ENCODE measurements at regions not wholly inside any gene's neighbourhood (a gene's known extent, or its start where the extent isn't known, plus 50 kb on each side); places are given as distances from the start of the nearest gene placed in this dataset.
A peak's percentile ranks its signal among the peaks of the same experiment; 100 is the strongest.

DNA sequence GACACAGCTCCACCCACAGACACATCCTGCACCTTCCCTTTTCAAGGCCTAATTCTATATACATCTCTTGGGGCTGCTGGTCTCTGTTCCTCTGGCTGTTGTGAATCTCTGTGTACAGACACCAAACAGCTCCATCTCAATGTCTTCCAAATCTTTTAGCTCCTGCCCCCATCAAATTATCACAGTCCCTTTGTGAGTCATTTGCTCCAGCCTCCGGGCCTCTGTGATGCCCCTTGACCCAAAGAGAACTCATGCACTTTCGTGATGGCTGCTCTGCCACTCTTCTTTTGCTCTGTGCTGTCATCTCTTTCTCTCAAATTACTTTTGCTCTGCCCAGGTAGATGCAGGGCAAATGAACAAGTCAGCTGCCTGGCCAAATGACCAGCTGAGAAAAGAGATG, 369.0 kb upstream of the CDIN1 start:
- no peak for DNase-seq

DNA sequence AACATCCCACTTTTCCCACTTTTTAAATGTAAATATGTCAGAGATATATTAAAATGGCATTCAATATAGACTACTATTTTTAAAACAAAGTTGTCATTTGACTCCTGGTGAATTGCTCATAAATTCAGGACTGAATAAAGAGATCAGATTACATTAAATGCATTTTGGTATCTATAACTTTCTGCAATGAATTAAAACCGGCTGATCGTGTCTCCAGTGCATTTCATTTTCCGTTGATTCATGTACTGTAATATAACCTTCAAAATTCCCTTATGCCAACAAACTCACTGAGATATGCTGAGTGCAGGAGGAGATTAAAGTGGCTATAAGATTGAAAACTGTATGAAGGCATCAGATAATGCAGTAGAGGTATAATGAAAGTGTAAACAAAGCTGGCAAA, 361.1 kb upstream of the CDIN1 start:
- no peak for DNase-seq

DNA sequence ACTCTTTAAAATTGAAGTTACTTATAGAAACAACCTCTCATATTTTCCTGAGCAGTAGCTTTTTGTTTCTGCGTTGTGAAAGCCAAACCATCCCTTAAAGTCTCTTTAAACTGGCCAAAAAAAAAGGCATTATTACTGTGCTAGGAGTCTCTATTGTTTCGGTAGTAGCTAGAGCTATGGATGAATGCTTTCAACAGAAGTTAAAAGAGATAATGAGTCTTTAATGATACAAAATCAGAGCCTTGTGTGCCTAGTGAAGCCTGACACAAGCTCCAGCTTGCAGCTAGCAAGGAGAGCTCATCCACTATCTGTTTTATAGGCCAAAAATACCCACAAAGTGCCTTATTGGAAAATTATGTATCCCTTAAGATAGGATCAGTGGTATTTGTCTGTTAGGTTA, 360.4 kb upstream of the CDIN1 start:
- no peak for DNase-seq

DNA sequence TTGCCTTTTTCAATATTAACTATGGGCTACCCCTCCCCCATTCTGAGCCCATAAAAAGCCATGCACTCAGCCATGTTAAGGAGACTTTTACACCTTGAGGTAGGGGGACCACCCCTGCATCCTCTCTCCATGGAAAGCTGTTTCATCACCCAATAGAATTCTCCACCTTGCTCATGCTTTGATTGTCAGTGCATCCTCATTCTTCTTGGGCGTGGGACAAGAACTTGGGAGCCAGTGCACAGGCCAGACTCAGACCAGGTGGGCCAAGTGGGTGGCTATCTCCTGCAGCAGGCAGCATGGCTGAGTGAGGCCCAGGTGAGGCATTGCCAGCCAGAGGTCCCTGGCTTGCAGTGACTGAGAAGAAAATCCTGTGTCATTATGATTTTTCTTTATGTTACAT, 357.4 kb upstream of the CDIN1 start:
- no peak for DNase-seq

DNA sequence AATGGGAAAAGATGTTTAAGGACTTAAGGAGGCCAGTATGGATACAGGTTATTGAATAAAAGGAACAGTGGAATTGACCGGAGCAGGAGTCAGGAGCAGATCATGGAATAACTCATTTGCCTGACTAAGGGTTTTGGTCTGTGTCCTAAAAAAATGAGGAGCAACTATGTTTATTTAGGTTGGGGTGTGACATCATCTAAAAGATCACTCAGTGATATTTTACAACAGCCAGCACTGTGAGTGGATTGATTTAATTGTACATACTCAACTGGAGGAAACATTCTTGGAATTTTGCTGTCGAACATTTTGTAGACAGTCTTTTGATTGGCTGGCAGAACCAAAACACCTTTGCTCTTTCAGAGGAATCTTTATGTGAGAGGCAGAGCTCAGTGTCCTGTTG, 348.6 kb upstream of the CDIN1 start:
- DNase-seq: no peak

DNA sequence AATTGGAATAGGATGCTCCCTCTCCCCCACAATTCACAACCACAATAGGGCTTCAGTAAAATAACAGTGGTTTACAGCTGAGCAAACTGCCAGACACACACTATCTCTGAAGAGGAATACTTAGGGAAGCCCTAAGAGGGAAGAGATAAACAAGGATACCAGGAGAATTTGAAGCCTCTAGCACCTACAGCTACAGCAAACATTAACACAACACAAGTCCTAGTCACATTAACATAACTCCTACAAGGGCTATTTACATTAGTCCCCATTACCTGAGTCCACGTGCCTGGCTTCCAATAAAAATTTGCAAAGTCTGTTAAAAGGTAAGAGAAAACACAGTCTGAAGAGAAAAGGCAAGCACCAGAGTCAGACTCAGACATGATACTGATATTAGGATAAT, 346.9 kb upstream of the CDIN1 start:
- no peak for DNase-seq

DNA sequence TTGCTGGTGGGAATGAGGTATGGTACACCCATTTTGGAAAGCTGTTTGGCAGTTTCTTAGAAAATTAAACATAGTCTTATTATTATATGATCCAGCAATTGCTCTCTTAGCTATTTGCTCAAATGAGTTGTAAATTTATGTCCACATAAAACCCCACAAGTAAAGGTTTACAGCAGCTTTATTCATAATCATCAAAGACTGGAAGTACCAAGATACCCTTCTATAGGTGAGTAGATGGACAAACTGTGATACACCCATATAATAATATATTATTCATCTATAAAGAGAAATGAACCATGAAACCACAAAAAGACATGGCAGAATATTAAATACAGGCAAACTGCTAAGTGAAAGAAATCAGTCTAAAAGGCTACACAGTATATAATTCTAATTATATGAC, 344.7 kb upstream of the CDIN1 start:
- no peak for DNase-seq

DNA sequence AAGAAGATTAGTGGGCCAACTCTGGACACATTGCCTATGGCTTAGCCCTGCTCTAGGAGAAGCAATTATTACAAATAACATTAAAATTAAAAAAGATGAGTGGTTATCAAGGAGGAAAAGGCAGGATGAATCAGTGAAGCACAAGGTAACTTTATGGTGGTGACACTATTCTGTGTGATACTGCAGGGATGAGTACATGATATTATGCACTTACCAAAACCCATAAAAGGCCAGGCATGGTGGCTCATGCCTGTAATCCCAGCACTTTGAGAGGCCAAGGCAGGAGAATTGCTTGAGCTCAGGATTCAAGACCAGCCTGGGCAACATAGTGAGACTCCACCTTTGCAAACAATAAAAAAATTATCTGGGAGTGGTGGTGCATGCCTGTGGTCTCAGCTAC, 344.3 kb upstream of the CDIN1 start:
- no peak for DNase-seq

DNA sequence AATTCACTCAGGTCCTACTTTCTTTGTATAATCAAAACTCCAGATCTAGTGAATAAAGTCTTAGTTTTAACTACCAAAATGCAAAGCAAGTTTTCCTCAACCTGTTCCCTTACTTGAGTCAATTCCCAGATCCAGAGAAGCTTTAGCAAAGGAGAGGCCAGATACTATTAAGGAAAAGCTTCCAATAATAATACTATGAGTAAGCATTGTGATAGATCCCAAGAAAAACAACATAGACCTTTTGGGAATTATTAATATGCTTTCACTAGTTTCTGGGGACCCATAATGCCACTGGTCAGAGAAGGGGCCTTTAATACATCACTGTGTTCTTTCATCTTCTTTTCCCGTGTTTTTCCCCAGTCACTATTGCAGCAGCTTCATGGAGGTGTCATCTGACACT, 339.9 kb upstream of the CDIN1 start:
- no peak for DNase-seq

DNA sequence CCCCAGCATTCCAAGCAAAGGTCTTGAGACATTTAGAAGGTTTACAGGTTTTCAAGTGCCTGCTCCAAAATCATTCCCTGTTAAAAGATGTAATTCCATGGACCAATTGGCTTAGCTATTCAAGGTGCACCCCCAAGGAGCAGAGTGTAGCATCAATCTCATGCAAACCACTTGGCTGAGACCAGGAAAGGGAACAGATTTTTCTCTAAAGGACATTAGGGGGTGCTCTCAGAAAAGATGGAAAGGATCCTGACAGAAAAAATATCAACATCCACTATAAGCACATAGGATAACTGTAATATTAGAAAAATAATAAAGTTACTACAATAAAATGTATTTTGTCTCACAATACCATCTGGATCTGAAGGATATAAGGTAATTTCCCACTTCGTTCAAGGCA, 328.0 kb upstream of the CDIN1 start:
- DNase-seq: no peak

DNA sequence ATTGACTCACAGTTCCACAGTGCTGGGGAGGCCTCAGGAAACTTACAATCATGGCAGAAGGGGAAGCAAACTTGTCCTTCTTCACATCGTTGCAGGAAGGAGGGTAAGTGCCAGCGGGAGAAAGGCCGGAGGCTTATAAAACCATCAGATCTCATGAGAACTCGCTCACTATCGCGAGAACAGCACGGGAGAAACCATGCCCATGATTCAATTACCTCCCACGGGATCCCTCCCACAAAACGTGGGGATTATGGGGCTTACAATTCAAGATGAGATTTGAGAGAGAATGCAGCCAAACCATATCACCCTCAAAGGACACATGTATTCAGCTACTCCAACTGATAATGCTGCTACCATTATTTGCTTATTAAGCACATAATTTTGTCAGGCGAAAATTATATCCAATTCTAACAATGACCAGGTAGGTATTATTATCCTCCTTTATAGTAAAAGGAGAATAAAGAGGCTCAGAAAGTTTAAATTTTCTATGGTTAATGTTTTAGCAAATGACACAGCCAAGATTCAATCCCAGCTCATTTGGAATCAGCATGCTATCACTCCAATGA, 327.2 kb upstream of the CDIN1 start:
- DNase-seq: no peak

DNA sequence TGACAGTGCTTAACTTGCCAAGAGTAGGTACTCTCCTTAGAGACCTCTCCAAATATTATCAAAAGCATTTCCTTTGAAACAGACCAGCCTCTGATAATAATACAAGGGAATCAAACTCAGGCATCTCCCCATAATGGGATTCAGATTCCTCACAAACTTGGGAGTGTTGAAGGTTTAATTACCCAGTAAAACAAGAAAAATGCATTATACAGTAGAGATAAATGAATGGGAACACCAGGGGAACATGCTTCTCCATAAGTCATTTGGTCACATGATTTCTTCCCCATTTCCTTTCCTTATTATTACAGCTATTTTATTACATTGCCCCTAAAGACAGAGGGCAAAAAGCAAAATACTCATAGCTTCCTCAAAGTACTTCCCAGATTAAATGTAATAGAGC, 325.0 kb upstream of the CDIN1 start:
- no peak for DNase-seq

DNA sequence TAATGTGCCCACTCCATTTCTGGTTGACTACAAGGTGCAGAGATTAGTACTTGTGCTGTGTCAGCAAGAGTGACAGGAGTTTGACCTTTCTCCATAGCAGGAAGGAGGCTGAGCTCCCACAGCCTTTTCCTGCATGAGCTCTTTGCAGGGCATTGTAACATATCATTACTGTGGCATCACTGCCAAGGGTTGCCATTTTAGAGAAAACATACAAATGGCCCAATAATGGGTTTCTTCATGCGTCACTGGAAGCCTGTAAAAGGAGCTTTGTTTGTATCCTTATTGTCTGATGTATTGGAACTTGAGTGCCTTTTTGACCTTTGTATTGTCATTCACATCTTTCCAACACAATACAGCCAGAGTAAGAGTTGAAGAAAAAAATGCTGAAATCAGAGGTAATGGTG, 323.0 kb upstream of the CDIN1 start:
- DNase-seq: no peak

DNA sequence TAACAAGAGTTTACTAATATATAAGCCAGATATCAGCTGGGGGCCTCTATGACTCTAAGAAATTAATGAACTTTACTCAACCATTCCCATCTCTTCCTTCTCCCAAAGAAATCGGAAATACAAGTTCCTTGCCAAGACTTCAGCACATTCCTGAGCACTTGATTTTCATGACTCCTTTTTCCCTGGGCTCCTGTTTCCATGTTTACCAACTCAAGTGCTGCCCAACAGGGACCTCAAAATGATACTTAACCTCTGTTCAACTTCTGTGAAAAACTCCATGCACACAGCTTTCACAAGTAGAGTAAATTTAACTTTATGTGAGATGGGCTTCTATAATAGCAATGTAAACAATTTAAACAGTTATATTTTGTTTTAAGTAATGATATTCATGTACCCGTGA, 315.8 kb upstream of the CDIN1 start:
- no peak for DNase-seq

DNA sequence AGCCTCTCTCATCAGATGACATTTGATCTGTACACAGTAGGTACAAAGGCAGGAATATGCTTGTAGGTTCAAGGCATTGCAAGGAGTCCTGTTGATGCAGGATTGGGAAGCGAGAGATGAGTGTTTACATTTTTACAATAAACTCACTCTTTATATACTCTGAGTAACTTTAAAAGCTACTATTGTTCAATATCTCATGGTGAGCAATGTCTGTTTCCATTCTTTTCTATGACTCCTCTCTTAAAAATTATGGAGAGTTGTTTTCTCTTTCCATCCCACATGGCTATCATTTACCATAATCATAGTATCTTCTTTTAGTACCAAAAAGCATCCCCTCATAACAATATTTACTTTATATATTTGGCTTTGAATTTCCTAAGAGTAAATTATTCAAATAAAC, 314.0 kb upstream of the CDIN1 start:
- no peak for DNase-seq

DNA sequence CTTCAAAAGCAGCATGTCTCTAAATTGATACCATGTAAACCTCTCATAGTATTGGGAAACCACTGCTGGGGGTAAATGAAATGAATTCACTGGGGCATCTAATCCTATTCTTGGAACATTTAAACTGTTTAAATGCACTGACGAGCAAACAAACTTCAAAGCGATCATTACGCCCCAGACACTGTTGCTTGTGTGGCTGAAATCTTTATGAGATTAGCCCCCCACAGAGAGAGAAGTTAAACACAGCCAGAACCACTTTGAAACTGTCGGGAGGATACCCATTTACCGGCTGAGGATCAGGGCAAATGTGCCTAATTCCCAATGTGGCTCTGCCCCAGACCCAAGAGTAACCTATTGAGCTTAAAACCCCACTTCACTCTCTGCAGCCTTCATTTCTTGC, 308.4 kb upstream of the CDIN1 start:
- no peak for DNase-seq

DNA sequence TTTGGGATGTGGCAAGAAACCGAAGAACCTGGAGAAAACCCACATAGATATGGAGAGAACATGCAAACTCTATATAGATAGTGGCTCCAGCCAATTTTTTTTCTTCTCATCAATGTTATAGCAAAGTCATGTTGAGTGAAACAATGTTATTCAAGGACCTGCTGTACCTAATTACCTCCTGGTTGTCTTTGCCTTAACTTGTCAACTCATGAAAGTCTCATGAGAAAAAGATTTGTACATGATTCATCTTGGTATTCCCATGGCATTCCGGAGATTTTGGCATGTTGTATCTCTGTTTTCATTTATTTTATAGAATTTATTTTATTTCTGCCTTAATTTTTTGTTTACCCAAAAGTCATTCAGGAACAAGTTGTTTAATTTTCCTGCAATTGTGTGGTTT, 303.8 kb upstream of the CDIN1 start:
- no peak for DNase-seq

DNA sequence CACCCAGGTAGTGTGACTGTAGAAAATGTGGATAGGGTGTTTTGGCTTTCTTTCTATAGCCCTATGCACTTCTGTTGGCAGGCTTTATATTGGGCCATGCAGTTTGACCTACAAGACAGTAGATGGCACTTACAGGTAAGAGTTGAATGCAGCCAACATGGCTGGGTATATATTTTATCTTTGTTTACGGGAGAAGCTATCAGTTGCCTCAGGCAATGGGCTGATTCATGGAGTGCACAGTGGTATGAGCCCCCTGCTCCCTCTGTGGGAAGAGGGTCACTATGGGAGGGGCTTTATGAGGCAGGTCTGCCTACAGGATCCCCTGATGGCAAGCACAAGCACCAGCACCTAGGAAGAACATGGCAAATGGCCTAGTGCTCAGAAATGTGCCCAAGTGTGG, 301.2 kb upstream of the CDIN1 start:
- peak; percentile 1 for DNase-seq

DNA sequence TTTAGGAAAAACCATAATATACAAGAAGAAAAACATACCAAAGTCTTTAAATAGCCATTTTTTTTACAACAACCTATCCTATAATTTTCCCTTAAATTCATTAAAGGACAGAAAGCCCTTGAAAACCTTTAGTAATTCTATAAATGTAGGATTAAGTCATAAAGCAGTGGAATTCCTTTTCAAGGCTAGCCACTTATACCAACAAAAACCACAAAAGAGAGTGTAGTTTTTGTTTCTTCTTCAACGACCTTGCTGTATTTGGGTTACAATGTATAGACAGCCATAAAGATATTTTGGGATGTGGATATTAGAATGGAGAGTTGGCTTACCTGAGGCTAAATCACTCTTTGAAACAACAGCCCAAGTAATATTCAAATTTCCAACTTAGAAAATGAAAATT, 296.6 kb upstream of the CDIN1 start:
- DNase-seq: no peak

DNA sequence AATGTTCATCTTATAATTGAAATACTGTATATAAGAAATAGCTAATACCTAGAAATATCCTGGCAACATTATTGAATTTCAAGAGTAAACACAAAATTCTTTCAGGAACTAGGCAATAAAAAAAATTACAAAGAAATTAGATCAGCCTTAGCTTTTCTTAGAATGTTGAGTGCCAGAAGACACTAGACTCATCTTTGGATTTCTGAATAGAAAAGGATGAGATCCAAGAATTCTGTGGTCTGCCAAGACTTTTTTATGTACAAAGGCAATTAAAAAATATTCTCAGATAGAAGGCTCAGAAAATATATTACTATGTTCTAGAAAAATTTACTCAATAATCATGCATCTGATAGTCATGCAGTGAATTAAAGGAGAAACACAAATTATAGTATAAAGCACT, 294.5 kb upstream of the CDIN1 start:
- DNase-seq: no peak

DNA sequence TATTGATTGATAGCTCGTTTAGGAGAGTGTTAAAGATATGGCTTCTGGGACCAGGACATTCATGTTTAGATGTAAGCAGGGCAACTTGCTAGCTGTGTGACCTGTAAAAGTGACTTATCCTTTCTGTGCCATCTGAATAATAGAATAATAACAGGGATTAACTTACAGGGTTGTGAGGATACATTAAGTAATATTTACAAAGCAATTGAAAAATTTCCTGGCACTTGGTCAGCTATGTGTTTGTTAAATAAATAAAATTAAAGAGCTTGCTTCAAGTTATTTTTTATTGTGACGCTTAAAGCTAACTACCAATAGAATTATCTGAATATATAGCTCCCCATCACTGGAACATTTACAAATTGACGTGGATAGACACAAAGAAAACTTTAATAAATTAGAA, 287.9 kb upstream of the CDIN1 start:
- no peak for DNase-seq

DNA sequence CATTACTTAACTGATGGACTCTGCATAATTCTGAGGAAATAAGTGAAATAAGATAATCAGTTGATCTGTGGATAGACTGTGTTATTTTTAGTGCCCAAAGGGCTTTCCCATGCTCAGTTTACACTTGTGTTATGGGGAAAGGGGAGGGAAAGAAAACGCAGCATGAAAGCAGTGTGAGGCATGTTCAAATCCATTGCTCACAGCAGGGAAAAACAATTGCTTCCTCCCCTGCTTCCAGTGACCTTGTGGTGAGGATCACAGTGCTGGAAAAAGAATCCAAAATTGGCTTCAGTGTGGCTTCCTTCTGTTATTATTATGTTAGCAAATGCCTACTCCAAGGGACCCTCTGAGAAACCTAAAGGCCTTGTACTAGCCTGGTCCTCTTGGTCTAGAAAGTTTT, 285.1 kb upstream of the CDIN1 start:
- DNase-seq: no peak

DNA sequence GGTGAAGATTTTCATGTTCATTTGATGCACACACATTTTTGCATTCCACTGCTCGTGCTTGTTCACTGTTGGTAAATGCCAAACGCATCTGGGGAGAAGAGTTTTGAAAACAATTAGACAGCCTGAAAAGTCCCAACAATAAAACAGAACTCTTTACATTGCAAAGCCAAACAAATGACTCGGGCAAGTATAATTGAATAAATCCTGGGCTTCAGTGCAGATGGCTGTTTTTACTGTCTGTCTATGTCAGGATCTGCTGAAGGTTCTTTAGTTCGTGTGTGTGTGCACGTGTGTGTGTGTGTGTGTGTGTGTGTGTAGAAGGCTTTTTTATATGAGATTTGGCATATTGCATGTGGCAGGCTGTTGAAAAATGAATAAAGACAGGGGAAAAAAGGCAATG, 277.5 kb upstream of the CDIN1 start:
- DNase-seq: no peak

DNA sequence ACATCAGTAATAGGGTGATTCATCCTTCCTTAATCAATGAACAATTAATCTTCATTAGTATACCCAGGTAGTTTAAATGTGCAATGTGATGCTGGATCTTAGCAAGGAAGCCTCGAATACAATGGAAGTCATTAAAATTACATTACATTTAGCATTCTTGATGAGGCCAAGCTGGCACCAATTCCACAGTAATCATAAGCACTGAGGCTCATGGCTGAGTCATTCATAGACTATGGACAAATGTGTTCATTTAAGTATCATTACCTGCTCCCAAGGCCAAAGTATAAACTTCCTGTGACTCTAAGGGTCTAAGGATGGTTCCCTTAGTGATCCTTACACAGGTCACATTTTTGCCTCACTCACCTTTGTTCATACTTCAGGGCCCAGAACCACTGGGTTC, 266.4 kb upstream of the CDIN1 start:
- no peak for DNase-seq

DNA sequence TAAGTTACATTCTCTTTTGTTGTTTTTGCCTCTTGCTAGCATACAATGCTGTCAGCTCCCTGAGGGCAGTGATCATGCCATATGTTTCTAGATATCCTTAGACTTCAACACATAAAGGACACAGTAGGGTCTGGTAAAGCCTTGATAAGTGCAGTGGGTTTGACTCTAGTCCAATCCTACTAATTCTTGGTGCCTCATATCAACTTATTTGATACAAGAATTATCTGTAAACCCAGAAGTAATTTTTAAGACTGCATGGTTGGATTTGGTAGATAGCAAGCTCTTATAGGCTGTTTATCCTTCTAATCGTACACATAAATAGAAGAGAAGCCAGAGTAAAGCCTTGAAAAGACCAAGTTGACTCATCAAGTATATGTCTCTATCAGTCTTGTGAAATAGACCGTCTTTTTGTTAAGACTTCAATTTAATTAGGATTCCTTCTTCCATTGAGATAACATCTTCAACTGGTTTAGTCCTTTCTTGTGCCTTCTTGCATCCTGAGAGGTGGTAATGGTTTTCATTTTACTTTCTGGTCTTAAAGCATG, 265.6 kb upstream of the CDIN1 start:
- no peak for DNase-seq

DNA sequence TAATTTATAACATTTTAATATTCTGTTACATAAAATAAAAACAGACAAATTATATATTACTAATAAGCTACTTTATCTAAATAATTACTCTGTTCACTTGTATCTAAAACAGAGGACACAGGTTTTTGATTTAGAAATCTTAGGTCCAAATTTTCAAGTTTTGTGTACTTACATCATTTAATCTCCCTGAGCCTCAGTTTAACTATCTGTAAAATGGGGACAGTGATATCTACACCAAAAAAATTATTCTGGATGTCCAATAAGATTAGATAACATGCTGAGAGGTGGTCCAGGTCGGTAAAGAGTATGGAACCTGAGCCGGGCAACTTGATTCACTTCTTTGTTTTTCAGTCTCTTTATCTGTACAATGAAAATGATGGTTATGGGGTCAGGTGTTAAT, 263.8 kb upstream of the CDIN1 start:
- DNase-seq: no peak

All from NCI-H146 (cell line).